ENCODE measurements at regions not wholly inside any gene's neighbourhood (a gene's known extent, or its start where the extent isn't known, plus 50 kb on each side); places are given as distances from the start of the nearest gene placed in this dataset.
"Not testable (repeated sequence)": the region's sequence is repeated elsewhere in the genome, so short reads cannot be mapped to it uniquely, and the experiment has no call there.

- no peak for DNase-seq
Measured at GRCh38 chr10:65769828-65770227, 1156.0 kb upstream of the LRRTM3 start.

GRCh38 chr10:65778753-65779152 is 1147.1 kb upstream of the LRRTM3 start:
- DNase-seq: no peak

- DNase-seq: no peak
Measured at GRCh38 chr10:65779985-65780384, 1145.9 kb upstream of the LRRTM3 start.

GRCh38 chr10:65786279-65786678 is 1139.6 kb upstream of the LRRTM3 start:
- DNase-seq: no peak

- DNase-seq: no peak
Measured at GRCh38 chr10:65787571-65787970, 1138.3 kb upstream of the LRRTM3 start.

- no peak for DNase-seq
Measured at GRCh38 chr10:65788271-65788670, 1137.6 kb upstream of the LRRTM3 start.

- DNase-seq: no peak
Measured at GRCh38 chr10:65791979-65792378, 1133.9 kb upstream of the LRRTM3 start.

GRCh38 chr10:65793738-65794425 is 1132.0 kb upstream of the LRRTM3 start:
- DNase-seq: no peak

GRCh38 chr10:65794861-65795260 is 1131.0 kb upstream of the LRRTM3 start:
- not testable (repeated sequence) for DNase-seq

GRCh38 chr10:65796472-65796871 is 1129.4 kb upstream of the LRRTM3 start:
- no peak for DNase-seq

- DNase-seq: no peak
Measured at GRCh38 chr10:65798133-65798532, 1127.7 kb upstream of the LRRTM3 start.

- DNase-seq: no peak
Measured at GRCh38 chr10:65802391-65802790, 1123.4 kb upstream of the LRRTM3 start.

- no peak for DNase-seq
Measured at GRCh38 chr10:65805511-65805910, 1120.3 kb upstream of the LRRTM3 start.

- no peak for DNase-seq
Measured at GRCh38 chr10:65805993-65806392, 1119.8 kb upstream of the LRRTM3 start.

GRCh38 chr10:65808687-65809333 is 1117.0 kb upstream of the LRRTM3 start:
- DNase-seq: no peak

GRCh38 chr10:65811931-65812525 is 1113.8 kb upstream of the LRRTM3 start:
- no peak for DNase-seq

GRCh38 chr10:65816536-65816935 is 1109.3 kb upstream of the LRRTM3 start:
- no peak for DNase-seq

GRCh38 chr10:65818990-65819389 is 1106.8 kb upstream of the LRRTM3 start:
- no peak for DNase-seq

GRCh38 chr10:65827359-65827758 is 1098.5 kb upstream of the LRRTM3 start:
- DNase-seq: no peak

GRCh38 chr10:65838811-65839210 is 1087.0 kb upstream of the LRRTM3 start:
- no peak for DNase-seq

GRCh38 chr10:65843203-65843602 is 1082.6 kb upstream of the LRRTM3 start:
- no peak for DNase-seq

- no peak for DNase-seq
Measured at GRCh38 chr10:65845916-65846315, 1079.9 kb upstream of the LRRTM3 start.

GRCh38 chr10:65846541-65846940 is 1079.3 kb upstream of the LRRTM3 start:
- no peak for DNase-seq

GRCh38 chr10:65846949-65847348 is 1078.9 kb upstream of the LRRTM3 start:
- DNase-seq: no peak

Measured in stimulated activated CD4-positive, alpha-beta T cell treated with anti-CD3 and anti-CD28 coated beads, Interleukin-12 subunit alpha, Interleukin-12 subunit beta, amount 100 ng/mL, for 4 hours (primary cell).